ENCODE measurements at regions not wholly inside any gene's neighbourhood (a gene's known extent, or its start where the extent isn't known, plus 50 kb on each side); places are given as distances from the start of the nearest gene placed in this dataset.

DNA sequence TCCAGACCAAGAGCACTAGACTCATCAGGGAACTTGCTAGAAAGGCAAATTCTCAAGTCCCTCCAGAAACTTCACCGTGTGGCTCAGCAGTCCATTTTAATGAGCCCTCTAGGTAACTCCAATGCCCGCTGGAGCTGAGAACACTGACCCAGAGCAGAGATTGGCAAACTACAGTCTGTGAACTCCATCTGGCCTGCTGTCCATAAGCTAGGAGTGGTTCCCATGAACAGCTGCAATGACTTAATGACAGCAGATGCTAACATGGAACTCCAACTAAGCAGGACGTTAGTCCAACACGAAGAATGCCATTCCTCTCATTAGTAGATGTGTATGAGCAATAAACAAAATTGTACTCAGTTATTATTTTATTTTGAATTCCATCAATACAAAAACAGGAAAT, 371.9 kb downstream of the STK39 start:
- TF ChIP-seq, protein P1, sequence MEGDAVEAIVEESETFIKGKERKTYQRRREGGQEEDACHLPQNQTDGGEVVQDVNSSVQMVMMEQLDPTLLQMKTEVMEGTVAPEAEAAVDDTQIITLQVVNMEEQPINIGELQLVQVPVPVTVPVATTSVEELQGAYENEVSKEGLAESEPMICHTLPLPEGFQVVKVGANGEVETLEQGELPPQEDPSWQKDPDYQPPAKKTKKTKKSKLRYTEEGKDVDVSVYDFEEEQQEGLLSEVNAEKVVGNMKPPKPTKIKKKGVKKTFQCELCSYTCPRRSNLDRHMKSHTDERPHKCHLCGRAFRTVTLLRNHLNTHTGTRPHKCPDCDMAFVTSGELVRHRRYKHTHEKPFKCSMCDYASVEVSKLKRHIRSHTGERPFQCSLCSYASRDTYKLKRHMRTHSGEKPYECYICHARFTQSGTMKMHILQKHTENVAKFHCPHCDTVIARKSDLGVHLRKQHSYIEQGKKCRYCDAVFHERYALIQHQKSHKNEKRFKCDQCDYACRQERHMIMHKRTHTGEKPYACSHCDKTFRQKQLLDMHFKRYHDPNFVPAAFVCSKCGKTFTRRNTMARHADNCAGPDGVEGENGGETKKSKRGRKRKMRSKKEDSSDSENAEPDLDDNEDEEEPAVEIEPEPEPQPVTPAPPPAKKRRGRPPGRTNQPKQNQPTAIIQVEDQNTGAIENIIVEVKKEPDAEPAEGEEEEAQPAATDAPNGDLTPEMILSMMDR (conservative IDR thresholded peaks at IDR 0.05; ENCODE audit: low read length), result no peak
- TF ChIP-seq EZH2phosphoT487 (IDR thresholded peaks at IDR 0.05; ENCODE audit: borderline replicate concordance, low read depth, low read length), result no peak
